K562 (cell line): ENCODE measurements at regions not wholly inside any gene's neighbourhood (a gene's known extent, or its start where the extent isn't known, plus 50 kb on each side); places are given as distances from the start of the nearest gene placed in this dataset.

ENCODE experiments used
- ATAC-seq: fragments of 200-7000 bp; cut with Tn5 transposase; 3 replicates; pipeline ENCODE4 v1.9.1; 2020; ENCODE audit warnings: moderate library complexity
- BruUV-seq: library from RNA; stranded (reverse); fragments of 400-500 nt; replicated peaks from 2 replicates; lab custom pipeline; 2021; lab: Mats Ljungman, UMichigan
- CTCF ChIA-PET: fragments of 300-600 bp; formaldehyde crosslinking; extraction: SDS; loops from one replicate; lab custom pipeline; 2021; ENCODE audit warnings: low intra/inter-chr PET ratio; lab: Yijun Ruan, JAX
- POLR2A ChIA-PET: fragments of 300-600, 350-650 bp; sonication (Branson Sonifier 250); formaldehyde crosslinking; extraction: SDS; loops from one replicate; lab custom pipeline; 2021; ENCODE audit warnings: antibody characterized with exemption, inconsistent platforms; lab: Yijun Ruan, JAX
- DNase-seq, 4 experiments: peaks; one replicate each; pipeline versions ENCODE4 v3.0.0 to v3.0.0-alpha.2; 2011 to 2018; ENCODE audit warnings: low spot score in 3 of 4, mixed read lengths in 3 of 4; ENCODE audit errors: extremely low read depth in 1 of 4
- FAIRE-seq: peaks from 2 replicates; lab custom pipeline; 2011; peaks lifted over from hg19 to GRCh38; lab: Jason Lieb, UNC
- H2AFZ ChIP-seq: 2 replicates; pipeline ENCODE4 v1.6.0; 2011; ENCODE audit warnings: low read depth, low read length, control low read depth, inconsistent platforms
- H3K27ac ChIP-seq: fragments of 200-600 bp; 3 replicates; pipeline ENCODE4 v1.8.0; 2011; ENCODE audit warnings: low read depth, mild to moderate bottlenecking, control low read depth, inconsistent platforms, low read length, moderate library complexity, mixed read lengths; ENCODE audit errors: extremely low read depth
- H3K27me3 ChIP-seq, 2 experiments: fragments of 300-600 bp in 1 of 2; 2 replicates in 1 of 2; 3 replicates in 1 of 2; pipeline versions ENCODE4 v1.6.0 to v1.8.0; 2011; ENCODE audit warnings: inconsistent platforms in 2 of 2, low read length in 2 of 2, mild to moderate bottlenecking in 1 of 2, mixed read lengths in 1 of 2, moderate library complexity in 1 of 2; ENCODE audit not compliant: control insufficient read depth in 2 of 2, insufficient read depth in 2 of 2
- H3K36me3 ChIP-seq: fragments of 300-600 bp; 3 replicates; pipeline ENCODE4 v1.8.0; 2011; ENCODE audit warnings: mild to moderate bottlenecking, low read length, inconsistent platforms; ENCODE audit not compliant: control insufficient read depth, insufficient read depth
- H3K4me1 ChIP-seq, 2 experiments: fragments of 200-600 bp in 1 of 2; replicated peaks in 1 of 2; 2 replicates in 1 of 2; 3 replicates in 1 of 2; pipeline versions ENCODE4 v1.5.1 to v1.8.0; 2011; ENCODE audit warnings: inconsistent platforms in 2 of 2, low read length in 2 of 2, mild to moderate bottlenecking in 1 of 2, mixed read lengths in 1 of 2, moderate library complexity in 1 of 2; ENCODE audit not compliant: control insufficient read depth in 2 of 2, insufficient read depth in 2 of 2
- H3K4me2 ChIP-seq: 2 replicates; pipeline ENCODE4 v1.6.1; 2011; ENCODE audit warnings: low read length, control low read depth, inconsistent platforms, mixed read lengths; ENCODE audit not compliant: insufficient read depth
- H3K4me3 ChIP-seq: fragments of 200-600 bp; sonication (generic), shearing (Covaris generic); 2 replicates; pipeline ENCODE4 v1.5.1; 2016; ENCODE audit warnings: control low read depth, inconsistent platforms
- H3K79me2 ChIP-seq: fragments of 200-600 bp; 3 replicates; pipeline ENCODE4 v1.8.0; 2011; ENCODE audit warnings: low read length, inconsistent platforms; ENCODE audit not compliant: control insufficient read depth, insufficient read depth
- H3K9ac ChIP-seq, 2 experiments: 2 replicates each; pipeline versions ENCODE4 v1.6.0 to v1.6.1; 2011; ENCODE audit warnings: low read depth in 2 of 2, low read length in 2 of 2, control low read depth in 1 of 2, inconsistent platforms in 1 of 2, mild to moderate bottlenecking in 1 of 2, mixed read lengths in 1 of 2; ENCODE audit not compliant: insufficient read depth in 1 of 2
- H3K9me1 ChIP-seq: one replicate; pipeline ENCODE4 v1.6.0; 2011; ENCODE audit warnings: inconsistent platforms, mild to moderate bottlenecking, low read length, moderate library complexity; ENCODE audit not compliant: control insufficient read depth, insufficient read depth
- H3K9me3 ChIP-seq: replicated peaks from 2 replicates; pipeline ENCODE4 v1.5.1; 2011; ENCODE audit warnings: low read depth, low read length, inconsistent platforms; ENCODE audit not compliant: control insufficient read depth, insufficient read depth
- H4K20me1 ChIP-seq: replicated peaks from 2 replicates; pipeline ENCODE4 v1.6.1; 2011; ENCODE audit warnings: low read length, inconsistent platforms, mixed read lengths; ENCODE audit not compliant: control insufficient read depth, insufficient read depth
- FOXJ3 ChIP-seq: sonication (generic); formaldehyde crosslinking; IDR thresholded peaks from 2 replicates; pipeline ENCODE4 v1.4.0; 2020; ENCODE audit warnings: mild to moderate bottlenecking, missing genetic modification reagents
- PHF21A ChIP-seq: fragments of 450-650 bp; IDR thresholded peaks from 2 replicates; pipeline ENCODE4 v1.6.1; 2017; ENCODE audit warnings: low read depth, borderline replicate concordance
- RBM15 ChIP-seq: fragments of 200-400 bp; formaldehyde crosslinking; IDR thresholded peaks from 2 replicates; pipeline ENCODE4 v1.6.1; 2018; ENCODE audit warnings: mild to moderate bottlenecking, low read length, moderate library complexity; ENCODE audit not compliant: insufficient read depth
- YBX1 ChIP-seq: fragments of 450-650 bp; IDR thresholded peaks from 2 replicates; pipeline ENCODE4 v1.7.1; 2016; ENCODE audit warnings: mild to moderate bottlenecking
- ZNF407 ChIP-seq: fragments of 450-650 bp; IDR thresholded peaks from 2 replicates; pipeline ENCODE4 v1.6.1; 2016; ENCODE audit warnings: low read depth
- WGBS: fragments of 100-300 bp; shearing (Covaris generic); methylation state at CpG from one replicate; pipeline ENCODE4 v1.1.6; 2016; ENCODE audit warnings: low coverage, mixed read lengths; ENCODE audit not compliant: insufficient coverage; ENCODE audit errors: missing lambda C conversion rate; 5-methylcytosine and 5-hydroxymethylcytosine counted together
- in situ Hi-C: fragments of 300-500 bp; cut with MboI; formaldehyde crosslinking; loops from 4 replicates; pipeline ENCODE4 v1.15.0; 2018; ENCODE audit warnings: inconsistent platforms, mixed read lengths
- intact Hi-C: fragments of 100-400 bp; cut with micrococcal nuclease; formaldehyde crosslinking; loops from 2 replicates; pipeline ENCODE4 v1.14.2; 2022
- TF ChIP-seq, protein P1 (sequence below): fragments of 150-350 bp; conservative IDR thresholded peaks from 2 replicates; pipeline ENCODE4 v1.6.1; 2014; ENCODE audit warnings: low read length
- TF ChIP-seq, protein P2 (sequence below): sonication (generic); formaldehyde crosslinking; IDR thresholded peaks from 2 replicates; pipeline ENCODE4 v1.8.1; 2023; ENCODE audit warnings: mild to moderate bottlenecking, missing genetic modification reagents
- TF ChIP-seq, protein P3 (sequence below): fragments of 450-650 bp; IDR thresholded peaks from 2 replicates; pipeline ENCODE4 v1.6.1; 2016; ENCODE audit warnings: missing biosample characterization, missing genetic modification characterization

GRCh38 chr5:110840347-110840960 is 101.6 kb downstream of the SLC25A46 start:
- H2AFZ ChIP-seq = no peak overlapping the region
- H3K4me1 ChIP-seq = no peaks in the 10 kb centered on the region
- TF ChIP-seq ZNF407 = no peak
- TF ChIP-seq RBM15 = no peak
- TF ChIP-seq, protein P1, sequence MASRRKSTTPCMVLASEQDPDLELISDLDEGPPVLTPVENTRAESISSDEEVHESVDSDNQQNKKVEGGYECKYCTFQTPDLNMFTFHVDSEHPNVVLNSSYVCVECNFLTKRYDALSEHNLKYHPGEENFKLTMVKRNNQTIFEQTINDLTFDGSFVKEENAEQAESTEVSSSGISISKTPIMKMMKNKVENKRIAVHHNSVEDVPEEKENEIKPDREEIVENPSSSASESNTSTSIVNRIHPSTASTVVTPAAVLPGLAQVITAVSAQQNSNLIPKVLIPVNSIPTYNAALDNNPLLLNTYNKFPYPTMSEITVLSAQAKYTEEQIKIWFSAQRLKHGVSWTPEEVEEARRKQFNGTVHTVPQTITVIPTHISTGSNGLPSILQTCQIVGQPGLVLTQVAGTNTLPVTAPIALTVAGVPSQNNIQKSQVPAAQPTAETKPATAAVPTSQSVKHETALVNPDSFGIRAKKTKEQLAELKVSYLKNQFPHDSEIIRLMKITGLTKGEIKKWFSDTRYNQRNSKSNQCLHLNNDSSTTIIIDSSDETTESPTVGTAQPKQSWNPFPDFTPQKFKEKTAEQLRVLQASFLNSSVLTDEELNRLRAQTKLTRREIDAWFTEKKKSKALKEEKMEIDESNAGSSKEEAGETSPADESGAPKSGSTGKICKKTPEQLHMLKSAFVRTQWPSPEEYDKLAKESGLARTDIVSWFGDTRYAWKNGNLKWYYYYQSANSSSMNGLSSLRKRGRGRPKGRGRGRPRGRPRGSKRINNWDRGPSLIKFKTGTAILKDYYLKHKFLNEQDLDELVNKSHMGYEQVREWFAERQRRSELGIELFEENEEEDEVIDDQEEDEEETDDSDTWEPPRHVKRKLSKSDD = no peak
- TF ChIP-seq FOXJ3 (CRISPR knock-in tag) = no peak
- no peak for TF ChIP-seq YBX1
- TF ChIP-seq, protein P2, sequence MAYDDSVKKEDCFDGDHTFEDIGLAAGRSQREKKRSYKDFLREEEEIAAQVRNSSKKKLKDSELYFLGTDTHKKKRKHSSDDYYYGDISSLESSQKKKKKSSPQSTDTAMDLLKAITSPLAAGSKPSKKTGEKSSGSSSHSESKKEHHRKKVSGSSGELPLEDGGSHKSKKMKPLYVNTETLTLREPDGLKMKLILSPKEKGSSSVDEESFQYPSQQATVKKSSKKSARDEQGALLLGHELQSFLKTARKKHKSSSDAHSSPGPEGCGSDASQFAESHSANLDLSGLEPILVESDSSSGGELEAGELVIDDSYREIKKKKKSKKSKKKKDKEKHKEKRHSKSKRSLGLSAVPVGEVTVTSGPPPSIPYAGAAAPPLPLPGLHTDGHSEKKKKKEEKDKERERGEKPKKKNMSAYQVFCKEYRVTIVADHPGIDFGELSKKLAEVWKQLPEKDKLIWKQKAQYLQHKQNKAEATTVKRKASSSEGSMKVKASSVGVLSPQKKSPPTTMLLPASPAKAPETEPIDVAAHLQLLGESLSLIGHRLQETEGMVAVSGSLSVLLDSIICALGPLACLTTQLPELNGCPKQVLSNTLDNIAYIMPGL (CRISPR knock-in tag) = no peak
- TF ChIP-seq, protein P3, sequence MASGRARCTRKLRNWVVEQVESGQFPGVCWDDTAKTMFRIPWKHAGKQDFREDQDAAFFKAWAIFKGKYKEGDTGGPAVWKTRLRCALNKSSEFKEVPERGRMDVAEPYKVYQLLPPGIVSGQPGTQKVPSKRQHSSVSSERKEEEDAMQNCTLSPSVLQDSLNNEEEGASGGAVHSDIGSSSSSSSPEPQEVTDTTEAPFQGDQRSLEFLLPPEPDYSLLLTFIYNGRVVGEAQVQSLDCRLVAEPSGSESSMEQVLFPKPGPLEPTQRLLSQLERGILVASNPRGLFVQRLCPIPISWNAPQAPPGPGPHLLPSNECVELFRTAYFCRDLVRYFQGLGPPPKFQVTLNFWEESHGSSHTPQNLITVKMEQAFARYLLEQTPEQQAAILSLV (tag) = no peak
- TF ChIP-seq PHF21A = no peak
- TF ChIP-seq, all 486 proteins: peak for 0
- ChIA-PET POLR2A (no interaction called here), CTCF (no interaction called here)
- in situ Hi-C loops (no loop called here), intact Hi-C loops (no loop called here)
- 0% methylated on average over 7 of the region's 7 CpGs for WGBS
- Histone ChIP-seq H3K4me3 (no peak overlapping the region), H3K9me1 (no peaks in the 10 kb centered on the region), H3K36me3 (no peaks in the 10 kb centered on the region), H3K27ac (no peak overlapping the region), H3K27me3 (no peaks in the 10 kb centered on the region), H4K20me1 (no peaks in the 10 kb centered on the region), H3K4me2 (no peak overlapping the region), H3K9ac (no peak overlapping the region), H3K9me3 (no peaks in the 10 kb centered on the region), H3K79me2 (no peaks in the 10 kb centered on the region)
- no TSS peak for BruUV-seq
- no peak for FAIRE-seq
- no peak for DNase-seq
- no peak for ATAC-seq
